ENCODE measurements at regions not wholly inside any gene's neighbourhood (a gene's known extent, or its start where the extent isn't known, plus 50 kb on each side); places are given as distances from the start of the nearest gene placed in this dataset.

GRCh38 chr18:66825347-66825746 lies 221.5 kb upstream of the CDH19 start:
- no peak for DNase-seq

- no peak for DNase-seq
Measured at GRCh38 chr18:66819235-66819634, 215.3 kb upstream of the CDH19 start.

- no peak for DNase-seq
Measured at GRCh38 chr18:66813138-66813537, 209.2 kb upstream of the CDH19 start.

- no peak for DNase-seq
Measured at GRCh38 chr18:66795051-66795450, 191.2 kb upstream of the CDH19 start.

- DNase-seq = no peak
Measured at GRCh38 chr18:66792466-66792865, 188.6 kb upstream of the CDH19 start.

- DNase-seq = no peak
Measured at GRCh38 chr18:66780609-66781008, 176.7 kb upstream of the CDH19 start.

- DNase-seq = no peak
Measured at GRCh38 chr18:66778048-66778447, 174.2 kb upstream of the CDH19 start.

GRCh38 chr18:66769375-66769774 lies 165.5 kb upstream of the CDH19 start:
- no peak for DNase-seq

GRCh38 chr18:66764230-66764629 lies 160.3 kb upstream of the CDH19 start:
- DNase-seq = no peak

- DNase-seq = no peak
Measured at GRCh38 chr18:66761166-66761565, 157.3 kb upstream of the CDH19 start.

GRCh38 chr18:66760559-66760958 lies 156.7 kb upstream of the CDH19 start:
- no peak for DNase-seq

- no peak for DNase-seq
Measured at GRCh38 chr18:66759050-66759828, 155.3 kb upstream of the CDH19 start.

GRCh38 chr18:66757946-66758345 lies 154.1 kb upstream of the CDH19 start:
- no peak for DNase-seq

GRCh38 chr18:66754335-66754734 lies 150.4 kb upstream of the CDH19 start:
- DNase-seq = no peak

- no peak for DNase-seq
Measured at GRCh38 chr18:66752733-66753132, 148.8 kb upstream of the CDH19 start.

GRCh38 chr18:66749481-66750035 lies 145.7 kb upstream of the CDH19 start:
- no peak for DNase-seq

- DNase-seq = no peak
Measured at GRCh38 chr18:66749030-66749429, 145.1 kb upstream of the CDH19 start.

- DNase-seq = no peak
Measured at GRCh38 chr18:66742832-66743231, 138.9 kb upstream of the CDH19 start.

- DNase-seq = no peak
Measured at GRCh38 chr18:66735933-66736332, 132.0 kb upstream of the CDH19 start.

GRCh38 chr18:66734451-66734850 lies 130.6 kb upstream of the CDH19 start:
- no peak for DNase-seq

- DNase-seq = no peak
Measured at GRCh38 chr18:66731890-66732289, 128.0 kb upstream of the CDH19 start.

GRCh38 chr18:66729442-66730239 lies 125.8 kb upstream of the CDH19 start:
- no peak for DNase-seq

- DNase-seq = no peak
Measured at GRCh38 chr18:66728951-66729350, 125.1 kb upstream of the CDH19 start.

GRCh38 chr18:66727991-66728390 lies 124.1 kb upstream of the CDH19 start:
- DNase-seq = no peak

Measured in activated T-cell treated with anti-CD3 and anti-CD28 coated beads for 4 hours (primary cell).